Loucy (cell line): ENCODE measurements at regions not wholly inside any gene's neighbourhood (a gene's known extent, or its start where the extent isn't known, plus 50 kb on each side); places are given as distances from the start of the nearest gene placed in this dataset.

Source experiments
- H2AFZ ChIP-seq: fragments of 200-600 bp; sonication (generic); 2 replicates; pipeline ENCODE4 v1.6.0; 2016; ENCODE audit warnings: antibody characterized with exemption, mild to moderate bottlenecking, low read length, moderate library complexity
- H3F3A ChIP-seq: fragments of 200-600 bp; 2 replicates; pipeline ENCODE4 v1.6.0; 2016; ENCODE audit warnings: antibody characterized with exemption, low read depth, mild to moderate bottlenecking
- H3K27me3 ChIP-seq: fragments of 200-600 bp; sonication (generic); 2 replicates; pipeline ENCODE4 v1.6.1; 2014; ENCODE audit warnings: low read length, mild to moderate bottlenecking; ENCODE audit not compliant: insufficient read depth, poor library complexity, severe bottlenecking
- H3K36me3 ChIP-seq: fragments of 200-600 bp; sonication (generic); 2 replicates; pipeline ENCODE4 v1.6.1; 2016; ENCODE audit warnings: low read length; ENCODE audit not compliant: insufficient read depth
- H3K4me1 ChIP-seq: fragments of 200-600 bp; sonication (generic); 2 replicates; pipeline ENCODE4 v1.5.1; 2014; ENCODE audit warnings: low read length, mild to moderate bottlenecking; ENCODE audit not compliant: insufficient read depth, poor library complexity, severe bottlenecking
- H3K4me2 ChIP-seq: fragments of 200-600 bp; sonication (generic); 2 replicates; pipeline ENCODE4 v1.6.0; 2014; ENCODE audit warnings: antibody characterized with exemption, low read length, low read depth, mild to moderate bottlenecking; ENCODE audit not compliant: poor library complexity, severe bottlenecking
- H3K4me3 ChIP-seq: fragments of 200-600 bp; sonication (generic); 2 replicates; pipeline ENCODE4 v1.5.1; 2014; ENCODE audit warnings: low read length, mild to moderate bottlenecking, mixed read lengths; ENCODE audit not compliant: poor library complexity, severe bottlenecking
- H3K79me2 ChIP-seq: fragments of 200-600 bp; sonication (generic); 2 replicates; pipeline ENCODE4 v1.6.1; 2014; ENCODE audit warnings: low read length; ENCODE audit not compliant: insufficient read depth
- H3K9ac ChIP-seq: fragments of 200-600 bp; sonication (generic); 2 replicates; pipeline ENCODE4 v1.6.0; 2014; ENCODE audit warnings: mild to moderate bottlenecking, low read depth, low read length, moderate library complexity; ENCODE audit not compliant: poor library complexity, severe bottlenecking
- H3K9me2 ChIP-seq: fragments of 200-600 bp; sonication (generic); replicated peaks from 2 replicates; pipeline ENCODE4 v1.6.1; 2016; ENCODE audit warnings: low read depth, low read length, mixed read lengths
- H3K9me3 ChIP-seq: fragments of 200-600 bp; sonication (generic); 2 replicates; pipeline ENCODE4 v1.6.1; 2014; ENCODE audit warnings: mild to moderate bottlenecking, antibody characterized with exemption, low read length, low read depth; ENCODE audit not compliant: insufficient read depth
- H4K20me1 ChIP-seq: fragments of 200-600 bp; sonication (generic); 2 replicates; pipeline ENCODE4 v1.6.0; 2014; ENCODE audit warnings: antibody characterized with exemption, low read length, mild to moderate bottlenecking; ENCODE audit not compliant: insufficient read depth, poor library complexity, severe bottlenecking
- CTCF ChIP-seq: fragments of 200-600 bp; sonication (generic); conservative IDR thresholded peaks from 2 replicates; pipeline ENCODE4 v1.5.1; 2014; ENCODE audit warnings: mild to moderate bottlenecking, antibody characterized with exemption, low read length
- EZH2phosphoT487 ChIP-seq: fragments of 200-600 bp; IDR thresholded peaks from 2 replicates; pipeline ENCODE4 v1.6.1; 2018; ENCODE audit warnings: antibody characterized with exemption, mild to moderate bottlenecking, moderate library complexity, borderline replicate concordance

GRCh38 chr2:109038992-109039391 is 50.0 kb upstream of the EDAR start:
- no peak overlapping the region for H2AFZ ChIP-seq
- no peaks in the 10 kb centered on the region for H3K9me2 ChIP-seq
- no peak overlapping the region for H3K4me2 ChIP-seq
- no peak overlapping the region for H3K9ac ChIP-seq
- no peak overlapping the region for H3K4me3 ChIP-seq
- TF ChIP-seq CTCF (no peak), EZH2phosphoT487 (no peak)
- no peaks in the 10 kb centered on the region for H3K9me3 ChIP-seq
- H3K27me3 ChIP-seq, result no peaks in the 10 kb centered on the region
- H3K79me2 ChIP-seq, result no peaks in the 10 kb centered on the region
- no peaks in the 10 kb centered on the region for H3F3A ChIP-seq
- H3K36me3 ChIP-seq, result no peaks in the 10 kb centered on the region
- no peaks in the 10 kb centered on the region for H4K20me1 ChIP-seq
- H3K4me1 ChIP-seq, result no peaks in the 10 kb centered on the region
